Tibial artery (tissue), 4 donors: ENCODE measurements at regions not wholly inside any gene's neighbourhood (a gene's known extent, or its start where the extent isn't known, plus 50 kb on each side); places are given as distances from the start of the nearest gene placed in this dataset.
A peak's percentile ranks its signal among the peaks of the same experiment; 100 is the strongest.

Experiments
- DNase-seq, 2 donors: peaks; one replicate each; pipeline ENCODE4 v3.0.0-alpha.2; 2019
- H3K27ac ChIP-seq, 2 donors: fragments of 200-600 bp; sonication (generic) in 1 of 2; 1 replicate in 1 of 2; 2 replicates in 1 of 2; pipeline ENCODE4 v1.5.1; 2018 to 2019; ENCODE audit warnings: mild to moderate bottlenecking in 1 of 2
- H3K27me3 ChIP-seq, 2 donors: fragments of 200-600 bp; sonication (generic) in 1 of 2; one replicate each; pipeline versions ENCODE4 v1.5.1 to v1.6.0; 2016 to 2019
- H3K36me3 ChIP-seq, 3 donors: fragments of 200-600 bp; sonication (generic) in 2 of 3; one replicate each; pipeline ENCODE4 v1.5.1; 2016 to 2019; ENCODE audit warnings: mild to moderate bottlenecking in 2 of 3
- H3K4me1 ChIP-seq, 4 donors: fragments of 200-600 bp; sonication (generic) in 2 of 4; 1 replicate in 3 of 4; 2 replicates in 1 of 4; pipeline ENCODE4 v1.5.1; 2016 to 2019
- H3K4me3 ChIP-seq, 2 donors: fragments of 200-600 bp; sonication (generic) in 1 of 2; 1 replicate in 1 of 2; 2 replicates in 1 of 2; pipeline ENCODE4 v1.5.1; 2018 to 2019; ENCODE audit warnings: mild to moderate bottlenecking in 2 of 2
- H3K9me3 ChIP-seq, 3 donors: fragments of 200-600 bp; sonication (generic) in 1 of 3; one replicate each; pipeline ENCODE4 v1.5.1; 2016 to 2019
- intact Hi-C: fragments of 100-400 bp; cut with DNase I; formaldehyde crosslinking; loops from one replicate; pipeline ENCODE4 v1.15.0; 2023; ENCODE audit warnings: low total_unique reads
- TF ChIP-seq, protein P1 (sequence below), 2 experiments: fragments of 200-600 bp in 1 of 2; fragments of 450-650 bp in 1 of 2; IDR thresholded peaks; one replicate each; pipeline ENCODE4 v1.5.1; 2017 to 2019; ENCODE audit warnings: antibody characterized with exemption in 2 of 2, mild to moderate bottlenecking in 1 of 2, moderate library complexity in 1 of 2

DNA sequence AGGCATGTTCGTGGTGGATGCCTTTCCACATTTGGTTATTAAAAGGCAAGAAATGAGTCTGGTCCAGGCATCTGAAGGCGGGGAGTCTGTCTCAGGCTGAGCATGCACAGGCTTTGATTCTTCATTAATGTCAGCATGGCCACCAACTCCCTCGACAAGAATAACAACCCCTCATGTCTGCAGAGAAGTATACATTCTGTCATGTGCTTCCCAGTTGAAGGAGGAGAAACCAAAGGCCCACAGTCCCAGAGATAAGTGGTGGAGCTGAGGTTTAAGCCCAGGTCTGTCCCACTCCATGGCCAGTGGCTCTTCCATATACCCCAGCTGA lies 61.6 kb upstream of the LAPTM5 start:
- Histone ChIP-seq H3K36me3 (no peaks in the 10 kb centered on the region), H3K4me1 (peaks cover 2 to 37% (median 20%) of the 10 kb centered on the region in 4 donors), H3K9me3 (no peaks in the 10 kb centered on the region), H3K27me3 (no peaks in the 10 kb centered on the region), H3K27ac (no peak overlapping the region), H3K4me3 (no peak overlapping the region)
- intact Hi-C loops, result no loop called here
- TF ChIP-seq, protein P1, sequence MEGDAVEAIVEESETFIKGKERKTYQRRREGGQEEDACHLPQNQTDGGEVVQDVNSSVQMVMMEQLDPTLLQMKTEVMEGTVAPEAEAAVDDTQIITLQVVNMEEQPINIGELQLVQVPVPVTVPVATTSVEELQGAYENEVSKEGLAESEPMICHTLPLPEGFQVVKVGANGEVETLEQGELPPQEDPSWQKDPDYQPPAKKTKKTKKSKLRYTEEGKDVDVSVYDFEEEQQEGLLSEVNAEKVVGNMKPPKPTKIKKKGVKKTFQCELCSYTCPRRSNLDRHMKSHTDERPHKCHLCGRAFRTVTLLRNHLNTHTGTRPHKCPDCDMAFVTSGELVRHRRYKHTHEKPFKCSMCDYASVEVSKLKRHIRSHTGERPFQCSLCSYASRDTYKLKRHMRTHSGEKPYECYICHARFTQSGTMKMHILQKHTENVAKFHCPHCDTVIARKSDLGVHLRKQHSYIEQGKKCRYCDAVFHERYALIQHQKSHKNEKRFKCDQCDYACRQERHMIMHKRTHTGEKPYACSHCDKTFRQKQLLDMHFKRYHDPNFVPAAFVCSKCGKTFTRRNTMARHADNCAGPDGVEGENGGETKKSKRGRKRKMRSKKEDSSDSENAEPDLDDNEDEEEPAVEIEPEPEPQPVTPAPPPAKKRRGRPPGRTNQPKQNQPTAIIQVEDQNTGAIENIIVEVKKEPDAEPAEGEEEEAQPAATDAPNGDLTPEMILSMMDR (IDR thresholded peaks at IDR 0.05), result no peak
- DNase-seq, result no peak

DNA sequence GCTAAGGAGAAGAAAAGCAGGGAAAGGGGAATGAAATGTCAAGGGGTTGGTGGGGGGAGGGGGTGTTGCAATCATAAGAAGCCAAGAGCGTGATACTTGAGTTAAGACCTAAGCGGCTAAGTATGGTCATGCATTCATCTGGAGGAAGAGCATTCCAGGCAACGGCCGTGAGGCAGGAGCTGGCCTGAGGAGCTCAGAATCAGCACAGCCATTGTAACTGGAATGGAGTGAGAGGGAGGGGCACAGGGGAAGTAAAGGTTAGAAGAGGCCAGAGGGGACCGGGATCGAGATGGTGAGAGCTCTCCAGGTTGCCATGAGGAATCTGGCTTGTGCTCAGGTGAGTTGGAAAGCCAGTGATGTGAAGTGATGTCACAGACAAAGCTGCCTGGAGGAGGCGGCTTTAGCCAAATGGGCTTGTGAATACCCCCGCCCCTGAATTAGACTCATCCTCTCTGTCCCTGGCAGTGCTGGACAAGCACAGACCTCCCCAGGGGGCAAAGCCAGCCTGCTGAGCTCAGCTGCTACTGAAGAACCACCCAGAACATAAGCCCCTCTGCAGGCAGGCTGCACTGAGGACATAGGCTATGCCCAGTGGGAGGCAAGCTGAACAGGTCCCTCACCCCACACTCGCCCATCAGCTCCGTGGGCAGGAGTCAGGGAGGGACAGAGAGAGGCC lies 61.1 kb upstream of the LAPTM5 start:
- H3K4me1 ChIP-seq, result peaks cover 2 to 32% (median 18%) of the 10 kb centered on the region in 4 donors
- H3K4me3 ChIP-seq, result no peak overlapping the region
- TF ChIP-seq, protein P1 (IDR thresholded peaks at IDR 0.05), result no peak
- intact Hi-C loops, result no loop called here
- no peak for DNase-seq
- H3K27me3 ChIP-seq, result no peaks in the 10 kb centered on the region
- H3K27ac ChIP-seq, result no peak overlapping the region
- no peaks in the 10 kb centered on the region for H3K36me3 ChIP-seq
- H3K9me3 ChIP-seq, result no peaks in the 10 kb centered on the region

DNA sequence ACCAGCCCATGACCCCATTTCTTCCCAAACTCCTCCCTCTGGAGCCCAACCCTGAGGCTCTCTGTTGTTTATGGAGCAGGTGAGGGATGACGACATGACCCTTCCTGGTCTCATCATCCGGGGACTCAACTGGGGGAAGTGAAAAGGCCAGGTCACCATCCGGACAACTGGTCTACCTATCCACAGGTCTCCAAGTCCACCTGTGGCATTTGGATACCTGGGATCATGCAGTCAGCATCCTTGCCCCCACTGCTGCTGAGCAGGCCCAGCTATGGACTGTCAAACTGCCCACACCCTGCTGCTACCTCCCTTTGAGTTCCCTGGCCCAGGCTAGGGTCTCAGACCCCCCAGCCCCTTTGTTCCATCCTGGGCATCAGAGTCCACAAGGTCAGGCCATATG lies 60.0 kb upstream of the LAPTM5 start:
- Histone ChIP-seq H3K9me3 (no peaks in the 10 kb centered on the region), H3K4me1 (peaks cover 0 to 21% (median 9%) of the 10 kb centered on the region in 4 donors), H3K36me3 (no peaks in the 10 kb centered on the region), H3K27me3 (no peaks in the 10 kb centered on the region), H3K27ac (no peak overlapping the region), H3K4me3 (no peak overlapping the region)
- TF ChIP-seq, protein P1 (IDR thresholded peaks at IDR 0.05), result no peak
- no peak for DNase-seq
- intact Hi-C loops, result no loop called here

DNA sequence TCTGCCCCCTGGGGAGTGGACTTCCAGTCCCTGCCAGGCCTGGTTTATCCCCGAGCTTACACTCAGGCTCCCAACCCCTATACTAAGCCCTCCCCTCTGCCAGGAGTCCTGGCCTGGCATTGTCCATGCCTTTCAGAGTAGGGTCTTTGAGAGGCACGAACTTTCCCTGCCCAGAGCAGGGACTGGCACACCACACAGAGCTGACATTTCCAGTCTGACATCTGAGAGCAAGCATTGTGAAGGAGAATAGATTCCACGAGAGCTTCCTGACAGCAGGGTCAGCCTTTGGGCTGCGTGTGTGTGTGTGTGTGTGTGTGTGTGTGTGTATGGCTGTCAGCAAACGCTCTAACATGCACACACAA lies 59.5 kb upstream of the LAPTM5 start:
- DNase-seq, result no peak
- Histone ChIP-seq H3K27ac (no peak overlapping the region), H3K36me3 (no peaks in the 10 kb centered on the region), H3K4me3 (no peak overlapping the region), H3K9me3 (no peaks in the 10 kb centered on the region), H3K4me1 (peaks cover 0 to 19% (median 8%) of the 10 kb centered on the region in 4 donors), H3K27me3 (no peaks in the 10 kb centered on the region)
- intact Hi-C loops, result no loop called here
- TF ChIP-seq, protein P1 (IDR thresholded peaks at IDR 0.05), result no peak

DNA sequence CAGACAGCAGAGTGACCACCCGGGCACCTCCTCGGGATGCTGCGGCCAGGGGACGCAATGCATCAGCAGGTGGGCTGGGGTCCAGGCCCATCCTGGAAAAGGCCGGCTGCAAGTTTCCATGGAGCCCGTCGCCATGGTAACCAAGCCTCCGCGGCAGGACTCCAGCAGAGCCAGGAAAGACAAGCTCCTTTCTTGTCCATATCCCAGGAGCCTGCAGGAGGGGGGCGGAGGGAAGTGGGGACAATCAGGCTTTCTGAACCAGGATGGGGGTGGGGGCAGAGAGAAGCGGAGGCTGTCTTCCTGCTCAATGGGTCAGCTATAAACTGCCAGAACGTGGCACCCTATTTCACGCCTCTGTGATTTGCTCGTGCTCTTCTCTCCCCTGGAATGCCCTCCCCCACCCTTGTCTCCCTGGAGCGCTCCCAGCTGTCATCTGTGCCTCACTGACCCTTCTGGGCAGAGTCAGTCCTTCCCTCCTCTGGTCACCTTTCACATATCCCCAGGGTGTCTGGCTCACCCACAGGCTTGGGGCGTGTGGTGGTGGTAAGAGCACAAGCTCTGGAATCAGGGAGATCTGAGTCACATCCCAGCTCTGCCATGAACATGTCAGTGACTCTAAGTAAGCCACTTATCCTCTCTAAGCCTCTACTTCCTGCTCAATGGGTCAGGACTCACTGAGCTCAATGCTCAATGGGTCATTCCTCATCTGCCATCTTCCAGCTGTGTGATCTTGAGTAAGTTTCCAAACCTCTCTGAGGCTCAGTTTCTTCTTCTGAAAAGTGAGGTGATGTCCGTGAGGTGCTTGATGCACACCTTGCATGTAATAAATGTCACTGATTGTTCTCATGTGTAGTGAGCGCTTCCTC lies 58.9 kb upstream of the LAPTM5 start:
- peak in 1 of 2 donors; percentile 61 for DNase-seq
- Histone ChIP-seq H3K27ac (no peak overlapping the region), H3K4me3 (no peak overlapping the region), H3K36me3 (no peaks in the 10 kb centered on the region), H3K4me1 (peaks cover 0 to 19% (median 7%) of the 10 kb centered on the region in 4 donors), H3K9me3 (no peaks in the 10 kb centered on the region), H3K27me3 (no peaks in the 10 kb centered on the region)
- TF ChIP-seq, protein P1 (IDR thresholded peaks at IDR 0.05), result no peak
- intact Hi-C loops, result no loop called here
